ENCODE measurements at regions not wholly inside any gene's neighbourhood (a gene's known extent, or its start where the extent isn't known, plus 50 kb on each side); places are given as distances from the start of the nearest gene placed in this dataset.
"Not testable (repeated sequence)": the region's sequence is repeated elsewhere in the genome, so short reads cannot be mapped to it uniquely, and the experiment has no call there.

- no peak for DNase-seq
- no peaks in the 10 kb centered on the region for H3K9me3 Mint-ChIP-seq
- no peaks in the 10 kb centered on the region for H3K4me1 Mint-ChIP-seq
- H3K27ac Mint-ChIP-seq = no peak overlapping the region
- ATAC-seq = no peak
- H3K27me3 Mint-ChIP-seq = peaks cover 0 to 2% (median 0%) of the 10 kb centered on the region in 5 donors
- peaks cover 0 to 6% (median 5%) of the 10 kb centered on the region in 3 donors for H3K36me3 Mint-ChIP-seq
- no peak overlapping the region for H3K4me3 Mint-ChIP-seq
- POLR2A ChIA-PET = no interaction called here
These were observed 86.3 kb downstream of the GYPE start for GRCh38 chr4:143819029-143819428.

GRCh38 chr4:143817866-143818265 is 87.5 kb downstream of the GYPE start:
- H3K27ac Mint-ChIP-seq, ATAC-seq, H3K36me3 Mint-ChIP-seq, H3K4me3 Mint-ChIP-seq, H3K9me3 Mint-ChIP-seq, H3K27me3 Mint-ChIP-seq, DNase-seq, POLR2A ChIA-PET, H3K4me1 Mint-ChIP-seq: not testable (repeated sequence)

- POLR2A ChIA-PET, H3K27ac Mint-ChIP-seq: not testable (repeated sequence)
These were observed 90.0 kb downstream of the GYPE start for GRCh38 chr4:143815375-143815774.

GRCh38 chr4:143813431-143814154 is 91.8 kb downstream of the GYPE start:
- ATAC-seq, H3K4me1 Mint-ChIP-seq, H3K27ac Mint-ChIP-seq, DNase-seq, H3K27me3 Mint-ChIP-seq, H3K4me3 Mint-ChIP-seq, POLR2A ChIA-PET, H3K9me3 Mint-ChIP-seq, H3K36me3 Mint-ChIP-seq: not testable (repeated sequence)

More at GRCh38 chr4:143815375-143815774, 90.0 kb downstream of the GYPE start:
- not testable (repeated sequence) for H3K9me3 Mint-ChIP-seq, DNase-seq, ATAC-seq, H3K27me3 Mint-ChIP-seq, H3K4me1 Mint-ChIP-seq, H3K36me3 Mint-ChIP-seq, H3K4me3 Mint-ChIP-seq

- H3K27me3 Mint-ChIP-seq, H3K36me3 Mint-ChIP-seq, ATAC-seq, H3K27ac Mint-ChIP-seq, DNase-seq, POLR2A ChIA-PET, H3K9me3 Mint-ChIP-seq, H3K4me3 Mint-ChIP-seq, H3K4me1 Mint-ChIP-seq: not testable (repeated sequence)
These were observed 91.2 kb upstream of the FREM3 start for GRCh38 chr4:143791693-143792092.

- H3K4me1 Mint-ChIP-seq, H3K4me3 Mint-ChIP-seq, H3K9me3 Mint-ChIP-seq, POLR2A ChIA-PET, DNase-seq, H3K27me3 Mint-ChIP-seq, H3K36me3 Mint-ChIP-seq, H3K27ac Mint-ChIP-seq, ATAC-seq: not testable (repeated sequence)
These were observed 90.0 kb upstream of the FREM3 start for GRCh38 chr4:143790425-143790824.

GRCh38 chr4:143789618-143790017 is 89.1 kb upstream of the FREM3 start:
- H3K4me3 Mint-ChIP-seq, H3K27ac Mint-ChIP-seq, H3K27me3 Mint-ChIP-seq, H3K4me1 Mint-ChIP-seq, POLR2A ChIA-PET, H3K36me3 Mint-ChIP-seq, ATAC-seq, DNase-seq: not testable (repeated sequence)
- peaks cover 2 to 13% (median 5%) of the 10 kb centered on the region in 9 donors for H3K9me3 Mint-ChIP-seq

GRCh38 chr4:143784567-143784966 is 84.1 kb upstream of the FREM3 start:
- no peaks in the 10 kb centered on the region for H3K27me3 Mint-ChIP-seq
- POLR2A ChIA-PET = no interaction called here
- H3K4me3 Mint-ChIP-seq = no peak overlapping the region
- DNase-seq = no peak
- peaks cover 6 to 31% (median 14%) of the 10 kb centered on the region in 9 donors for H3K9me3 Mint-ChIP-seq
- H3K27ac Mint-ChIP-seq = no peak overlapping the region
- H3K36me3 Mint-ChIP-seq = peaks cover 5 to 7% (median 5%) of the 10 kb centered on the region in 3 donors
- H3K4me1 Mint-ChIP-seq = peaks cover 0 to 2% (median 0%) of the 10 kb centered on the region in 4 donors
- ATAC-seq = no peak

- POLR2A ChIA-PET = no interaction called here
- ATAC-seq = no peak
- Mint-ChIP-seq H3K9me3 (peaks cover 6 to 31% (median 14%) of the 10 kb centered on the region in 9 donors), H3K36me3 (peaks cover 5 to 7% (median 5%) of the 10 kb centered on the region in 3 donors), H3K4me3 (no peak overlapping the region), H3K27me3 (no peaks in the 10 kb centered on the region), H3K4me1 (no peaks in the 10 kb centered on the region), H3K27ac (no peak overlapping the region)
- DNase-seq = no peak
These were observed 82.0 kb upstream of the FREM3 start for GRCh38 chr4:143782521-143782920.

GRCh38 chr4:143773998-143774895 is 73.8 kb upstream of the FREM3 start:
- Mint-ChIP-seq H3K27ac (no peak overlapping the region), H3K27me3 (peaks cover 0 to 18% (median 3%) of the 10 kb centered on the region in 5 donors), H3K9me3 (peaks cover 0 to 8% (median 0%) of the 10 kb centered on the region in 9 donors), H3K4me1 (peaks cover 0 to 2% (median 0%) of the 10 kb centered on the region in 4 donors), H3K36me3 (no peaks in the 10 kb centered on the region), H3K4me3 (no peak overlapping the region)
- POLR2A ChIA-PET = no interaction called here
- DNase-seq (peak in 8 of 10 donors; percentile 6 to 70 (median 20)), ATAC-seq (peak; percentile 51 to 72)

GRCh38 chr4:143771269-143771668 is 70.8 kb upstream of the FREM3 start:
- Mint-ChIP-seq H3K27me3 (peaks cover 0 to 18% (median 3%) of the 10 kb centered on the region in 5 donors), H3K27ac (peak overlapping the region in 1 of 10 donors; percentile 10), H3K4me3 (no peak overlapping the region), H3K4me1 (peaks cover 0 to 2% (median 0%) of the 10 kb centered on the region in 4 donors), H3K9me3 (peaks cover 0 to 8% (median 0%) of the 10 kb centered on the region in 9 donors), H3K36me3 (no peaks in the 10 kb centered on the region)
- POLR2A ChIA-PET = no interaction called here
- no peak for DNase-seq
- no peak for ATAC-seq

GRCh38 chr4:143768007-143768591 is 67.6 kb upstream of the FREM3 start:
- Mint-ChIP-seq H3K27me3 (peaks cover 0 to 8% (median 1%) of the 10 kb centered on the region in 5 donors), H3K4me3 (no peak overlapping the region)

GRCh38 chr4:143763587-143763986 is 63.1 kb upstream of the FREM3 start:
- H3K9me3 Mint-ChIP-seq = peaks cover 0 to 2% (median 0%) of the 10 kb centered on the region in 9 donors
- no peak overlapping the region for H3K27ac Mint-ChIP-seq
- H3K27me3 Mint-ChIP-seq = no peaks in the 10 kb centered on the region
- H3K4me3 Mint-ChIP-seq = no peak overlapping the region
- POLR2A ChIA-PET = no interaction called here
- no peaks in the 10 kb centered on the region for H3K4me1 Mint-ChIP-seq
- DNase-seq (no peak), ATAC-seq (no peak)
- peaks cover 0 to 2% (median 0%) of the 10 kb centered on the region in 3 donors for H3K36me3 Mint-ChIP-seq

More at GRCh38 chr4:143768007-143768591, 67.6 kb upstream of the FREM3 start:
- H3K27ac Mint-ChIP-seq = no peak overlapping the region
- no peak for ATAC-seq
- H3K4me1 Mint-ChIP-seq = no peaks in the 10 kb centered on the region
- no peaks in the 10 kb centered on the region for H3K36me3 Mint-ChIP-seq
- POLR2A ChIA-PET = no interaction called here
- peaks cover 0 to 4% (median 0%) of the 10 kb centered on the region in 9 donors for H3K9me3 Mint-ChIP-seq
- DNase-seq = no peak

All from naive thymus-derived CD8-positive, alpha-beta T cell (primary cell).